Fibroblast of peridontal ligament (primary cell): ENCODE measurements at regions not wholly inside any gene's neighbourhood (a gene's known extent, or its start where the extent isn't known, plus 50 kb on each side); places are given as distances from the start of the nearest gene placed in this dataset.
A peak's percentile ranks its signal among the peaks of the same experiment; 100 is the strongest.
"Not testable (repeated sequence)": the region's sequence is repeated elsewhere in the genome, so short reads cannot be mapped to it uniquely, and the experiment has no call there.

ENCODE experiments used
- DNase-seq: peaks from one replicate; pipeline ENCODE4 v3.0.0-alpha.2; 2010; ENCODE audit errors: extremely low read depth

- no peak for DNase-seq
These were observed 118.2 kb upstream of the C7orf33 start for GRCh38 chr7:148472406-148472805.

- DNase-seq: no peak
These were observed 116.7 kb upstream of the C7orf33 start for GRCh38 chr7:148473703-148474480.

DNA sequence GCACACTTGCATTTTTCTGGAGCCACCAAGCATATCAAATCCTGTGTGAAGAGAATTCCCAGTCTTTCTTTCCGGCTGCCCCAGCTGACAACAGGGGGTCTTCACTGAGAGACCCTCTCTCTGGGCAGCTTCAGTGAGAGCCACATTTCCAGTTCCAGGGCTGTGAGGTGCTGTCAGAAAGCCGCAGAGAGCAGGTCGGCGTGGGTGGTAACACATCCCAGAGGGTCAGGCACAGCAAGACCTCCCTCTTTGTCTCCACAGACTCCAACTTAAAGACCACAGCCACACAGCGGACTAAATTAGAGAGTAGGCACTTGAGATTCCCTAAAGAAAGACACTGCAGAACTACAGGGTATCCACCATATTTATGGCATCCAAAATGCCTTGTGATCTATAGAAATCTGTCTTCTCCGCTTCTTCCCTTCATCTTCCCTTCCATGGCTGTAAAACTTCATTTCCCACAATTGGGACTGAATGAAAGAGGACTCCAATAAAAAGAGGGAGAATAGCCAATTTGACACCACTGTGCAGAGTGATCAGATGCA, 116.0 kb upstream of the C7orf33 start:
- DNase-seq: no peak

- no peak for DNase-seq
These were observed 112.0 kb upstream of the C7orf33 start for GRCh38 chr7:148478551-148478950.

DNA sequence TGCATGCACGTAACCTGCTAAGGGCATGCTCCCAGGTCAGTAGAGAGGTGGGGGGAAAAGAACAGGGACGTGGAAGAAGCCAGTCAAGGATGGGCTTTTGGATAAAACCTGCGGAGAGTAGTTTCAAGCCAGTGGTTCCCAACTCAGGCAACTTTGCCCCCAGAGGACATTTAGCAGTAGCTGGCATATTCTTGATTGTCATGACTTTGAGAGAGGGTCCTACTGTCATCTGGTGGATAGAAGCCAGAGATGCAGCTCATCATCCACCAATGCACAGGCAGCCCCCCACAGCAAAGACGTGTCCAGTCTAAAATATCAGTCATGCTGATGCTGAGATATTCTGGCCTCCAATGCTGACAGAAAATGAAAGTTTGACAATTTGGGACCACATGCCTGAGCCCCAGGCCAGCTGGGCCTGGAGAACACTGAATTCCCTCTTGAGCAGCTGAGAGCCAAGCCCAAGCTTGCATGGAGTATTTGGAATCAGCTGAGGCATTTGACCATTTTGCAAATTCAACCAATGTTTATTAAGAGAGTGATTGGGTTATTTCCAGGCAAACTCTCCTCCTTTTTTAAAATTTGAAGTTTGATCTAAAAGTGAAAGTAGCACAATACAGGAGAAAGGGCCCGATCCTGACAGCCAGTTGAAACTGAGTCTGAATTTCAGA, 110.0 kb upstream of the C7orf33 start:
- DNase-seq: no peak

DNA sequence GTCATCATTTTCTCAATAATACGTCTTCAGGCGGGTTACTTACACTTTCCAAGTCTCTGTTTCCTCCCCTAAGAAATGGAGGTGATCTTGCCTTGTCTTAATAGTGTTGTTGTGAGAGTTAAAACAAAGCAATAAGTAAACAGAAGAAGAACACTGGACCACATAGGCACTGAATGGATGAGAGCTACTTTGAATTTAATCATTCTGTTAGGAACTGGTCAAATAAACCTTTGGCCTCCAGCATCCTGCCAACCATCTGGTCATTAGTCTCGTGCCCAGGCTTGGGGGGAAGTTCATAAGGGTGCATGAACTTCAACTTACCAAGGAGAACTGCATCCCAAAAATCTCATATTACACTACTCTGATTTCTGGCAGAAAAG, 109.4 kb upstream of the C7orf33 start:
- DNase-seq: no peak

GRCh38 chr7:148481971-148482626, 108.5 kb upstream of the C7orf33 start:
- DNase-seq: no peak

DNA sequence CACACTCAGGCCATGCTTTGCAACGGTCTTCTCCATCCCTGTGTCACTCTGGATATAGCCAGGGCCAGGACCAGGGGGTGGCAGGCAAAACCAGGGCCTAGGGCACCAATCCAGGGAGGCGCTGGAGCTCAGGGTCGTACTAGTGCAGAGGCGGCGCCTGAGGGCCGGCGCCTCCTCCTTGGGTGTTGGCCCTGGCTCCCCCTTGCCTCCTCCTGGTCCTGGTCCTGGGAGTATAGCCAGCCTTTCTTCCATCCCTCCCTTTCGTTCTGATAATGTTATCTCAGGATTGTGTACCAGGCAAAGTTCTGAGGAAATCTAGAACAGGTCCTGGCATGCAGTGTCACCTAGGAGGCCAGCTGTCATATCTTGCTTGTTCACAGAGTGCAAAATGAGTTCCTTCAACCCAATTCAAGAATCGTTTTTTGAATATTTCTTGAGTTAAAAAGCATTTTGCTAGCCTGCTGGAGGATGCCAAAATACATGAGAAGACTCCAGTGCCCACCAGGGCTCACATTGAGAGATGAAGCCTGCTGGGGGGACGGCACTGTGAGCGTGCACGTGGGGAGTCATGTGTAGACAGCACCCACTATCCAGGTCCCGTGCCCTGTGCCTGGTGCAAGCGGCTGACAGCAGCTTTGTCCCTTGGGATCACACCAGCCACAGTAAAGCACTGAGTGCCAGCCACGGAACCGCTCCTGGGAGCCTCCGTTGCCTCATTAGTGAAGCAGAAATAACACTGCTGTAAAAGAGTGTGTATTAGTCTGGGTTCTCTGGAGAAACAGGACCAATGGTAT, 106.9 kb upstream of the C7orf33 start:
- no peak for DNase-seq

GRCh38 chr7:148484486-148484885, 106.1 kb upstream of the C7orf33 start:
- no peak for DNase-seq

GRCh38 chr7:148485618-148486017, 104.9 kb upstream of the C7orf33 start:
- no peak for DNase-seq

GRCh38 chr7:148486937-148487336, 103.6 kb upstream of the C7orf33 start:
- no peak for DNase-seq

DNA sequence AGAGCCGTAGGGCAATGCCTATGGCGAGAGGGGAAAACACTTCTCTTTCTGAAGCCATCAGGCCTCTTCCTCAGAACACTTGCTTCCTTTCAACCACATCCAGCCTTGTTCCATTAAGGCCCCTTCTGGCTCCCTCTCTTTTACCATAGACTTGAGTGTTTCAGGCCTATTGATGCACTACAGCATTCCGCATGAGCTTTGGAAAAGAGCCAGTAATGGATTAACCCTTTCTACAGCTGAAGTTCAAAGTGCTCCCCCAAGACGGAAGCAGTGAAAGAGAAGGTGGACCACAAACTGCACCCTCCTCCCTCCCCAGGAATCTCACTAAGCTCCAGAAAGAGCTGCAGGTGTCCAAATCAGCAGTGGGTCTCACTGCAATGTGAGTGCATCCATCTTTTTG, 102.7 kb upstream of the C7orf33 start:
- DNase-seq: no peak

- no peak for DNase-seq
These were observed 100.9 kb upstream of the C7orf33 start for GRCh38 chr7:148489678-148490077.

DNA sequence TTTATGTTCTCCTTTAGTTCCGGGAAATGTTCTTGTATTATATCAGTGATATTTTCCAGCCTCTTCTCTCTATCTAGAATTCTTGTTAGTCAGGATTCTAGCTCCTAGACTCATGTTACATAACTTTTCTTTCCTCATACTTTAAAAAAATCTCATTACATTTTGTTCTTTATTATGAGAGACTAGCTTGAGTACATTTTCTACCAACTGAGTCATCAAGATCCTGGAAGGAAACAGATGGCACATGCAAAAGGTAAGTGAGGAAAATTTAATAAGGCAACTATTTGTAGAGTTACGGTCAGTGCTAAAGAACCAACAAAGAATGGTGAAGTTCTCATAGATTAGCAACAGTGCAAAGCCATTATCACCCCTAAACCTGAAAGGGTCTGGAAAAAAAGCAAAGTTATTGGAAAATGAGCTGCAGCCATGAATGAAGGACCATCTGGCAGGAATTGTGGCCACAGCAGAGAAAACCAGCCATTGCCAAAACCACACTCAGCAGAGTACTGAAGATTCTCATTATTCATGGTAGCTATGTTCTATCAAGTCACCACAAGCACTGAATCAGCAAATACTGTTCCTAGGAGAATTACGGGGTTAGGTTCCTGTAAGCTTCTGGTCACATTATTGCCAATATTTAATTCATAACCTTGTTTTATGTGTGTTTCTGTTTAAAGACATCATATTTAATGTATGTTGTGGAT, 98.3 kb upstream of the C7orf33 start:
- DNase-seq: no peak

DNA sequence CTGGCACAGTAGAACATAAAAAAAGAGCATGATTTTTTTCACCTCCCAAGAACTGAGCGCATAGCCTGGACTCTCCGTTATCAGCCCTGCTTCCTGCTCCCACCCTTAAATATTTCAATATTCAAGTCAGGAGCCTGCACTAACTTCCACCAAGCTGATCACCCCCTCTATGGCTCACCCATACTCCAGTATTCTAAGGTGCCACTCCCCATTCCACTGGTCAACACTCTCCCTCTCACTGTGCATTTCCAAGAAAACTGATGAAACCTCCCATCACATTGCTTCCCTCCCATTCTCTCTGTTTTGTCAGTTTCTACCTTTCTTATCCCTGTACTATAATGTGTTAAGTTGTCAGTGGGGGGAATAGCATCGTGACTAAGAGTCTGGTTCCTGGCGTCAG, 95.0 kb upstream of the C7orf33 start:
- DNase-seq: no peak

- no peak for DNase-seq
These were observed 89.6 kb upstream of the C7orf33 start for GRCh38 chr7:148500978-148501377.

DNA sequence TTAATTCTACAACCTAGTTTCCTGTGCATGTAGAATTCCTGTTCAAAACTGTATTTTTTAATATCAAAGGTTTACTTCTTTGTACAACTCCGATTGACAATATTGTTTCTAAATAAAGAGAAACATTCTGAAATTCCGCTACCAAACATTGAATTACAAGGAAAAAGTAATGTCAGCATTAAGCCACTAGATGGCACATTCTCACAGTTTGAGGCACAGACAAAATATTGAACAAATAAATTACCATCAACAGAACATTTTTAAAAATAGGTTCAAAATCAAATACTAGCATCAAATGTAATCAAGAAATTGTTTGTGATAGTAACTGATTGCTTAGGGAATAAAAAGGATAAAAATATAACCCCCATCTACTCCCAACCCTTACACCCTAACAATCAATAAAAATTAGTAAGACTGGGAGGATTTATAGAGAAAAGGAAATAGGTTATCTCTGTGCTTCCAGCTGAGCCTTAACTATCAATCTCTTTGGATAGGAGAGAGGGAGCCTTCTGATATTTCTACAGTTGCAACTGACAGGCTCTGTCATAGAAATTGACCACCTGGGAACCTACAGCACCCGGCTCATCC, 86.6 kb upstream of the C7orf33 start:
- peak; percentile 73 for DNase-seq

DNA sequence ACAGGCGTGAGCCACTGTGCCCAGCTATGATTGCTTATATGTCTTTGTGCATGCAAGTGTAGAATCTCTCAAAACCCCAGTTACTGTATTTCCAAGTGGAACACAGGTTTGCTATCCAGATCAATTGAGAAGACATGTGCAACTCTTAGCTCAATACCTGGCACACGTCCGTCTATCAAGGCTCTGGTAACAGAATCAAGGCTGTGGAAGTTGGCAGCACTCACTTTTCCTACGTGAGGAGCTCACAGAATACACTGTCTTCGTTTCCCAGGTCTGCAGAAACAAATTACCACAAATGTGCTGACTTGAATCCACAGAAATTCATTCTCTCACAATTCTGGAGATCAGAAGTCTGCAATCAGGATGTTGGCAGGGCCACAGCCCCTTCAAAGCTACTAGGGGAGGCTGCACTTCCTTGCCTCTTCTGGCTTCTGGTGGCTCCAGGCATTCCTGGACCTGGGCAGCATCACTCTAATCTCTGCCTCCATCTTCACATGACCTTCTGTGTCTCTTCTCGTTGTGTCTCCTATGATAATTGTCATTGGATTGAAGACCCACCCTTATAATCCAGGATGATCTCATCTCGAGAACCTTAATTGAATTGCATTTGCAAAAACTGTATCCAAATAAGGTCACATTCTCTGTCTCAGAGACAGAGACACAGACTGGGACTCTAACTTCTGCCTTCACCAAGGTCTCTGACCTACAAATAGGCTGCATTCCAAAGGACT, 84.8 kb upstream of the C7orf33 start:
- DNase-seq: no peak

DNA sequence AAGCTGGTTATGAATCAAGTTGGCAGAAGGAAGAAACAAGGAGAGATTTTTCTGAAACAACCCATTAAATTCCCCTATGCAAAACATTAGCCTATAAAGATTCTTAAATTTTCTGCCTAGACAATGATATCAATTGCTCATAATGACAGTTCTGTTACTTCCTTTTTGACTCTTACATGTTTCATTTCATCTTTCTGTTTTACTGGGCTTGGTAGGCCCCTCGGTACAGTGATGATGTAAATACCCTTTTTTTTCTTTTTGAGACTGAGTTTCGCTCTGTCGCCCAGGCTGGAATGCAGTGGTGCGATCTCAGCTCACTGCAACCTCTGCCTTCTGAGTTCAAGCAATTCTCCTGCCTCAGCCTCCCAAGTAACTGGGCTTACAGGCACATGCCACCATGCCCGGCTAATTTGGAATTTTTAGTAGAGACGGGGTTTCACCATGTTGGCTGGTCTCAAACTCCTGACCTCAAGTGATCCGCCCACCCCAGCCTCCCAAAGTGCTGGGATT, 83.4 kb upstream of the C7orf33 start:
- not testable (repeated sequence) for DNase-seq

GRCh38 chr7:148507787-148508186, 82.8 kb upstream of the C7orf33 start:
- DNase-seq: no peak
